ENCODE measurements at regions not wholly inside any gene's neighbourhood (a gene's known extent, or its start where the extent isn't known, plus 50 kb on each side); places are given as distances from the start of the nearest gene placed in this dataset.
"Not testable (repeated sequence)": the region's sequence is repeated elsewhere in the genome, so short reads cannot be mapped to it uniquely, and the experiment has no call there.

DNA sequence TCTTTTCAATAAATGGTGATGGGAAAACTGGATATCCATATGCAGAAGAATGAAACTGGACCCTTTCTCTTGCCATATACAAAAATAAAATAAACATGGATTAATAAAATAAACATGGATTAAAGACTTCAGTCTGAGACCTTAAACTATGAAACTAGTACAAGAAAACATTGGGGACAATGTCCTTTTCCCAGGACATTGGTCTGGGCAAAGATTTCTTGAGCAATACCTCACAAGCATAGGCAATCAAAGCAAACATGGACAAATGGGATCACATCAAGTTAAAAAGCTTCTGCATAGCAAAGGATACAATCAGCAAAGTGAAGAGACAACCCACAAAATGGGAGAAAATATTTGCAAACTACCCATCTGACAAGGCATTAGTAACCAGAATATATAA is 108.5 kb downstream of the SOX3 start:
- TF ChIP-seq, protein P1, sequence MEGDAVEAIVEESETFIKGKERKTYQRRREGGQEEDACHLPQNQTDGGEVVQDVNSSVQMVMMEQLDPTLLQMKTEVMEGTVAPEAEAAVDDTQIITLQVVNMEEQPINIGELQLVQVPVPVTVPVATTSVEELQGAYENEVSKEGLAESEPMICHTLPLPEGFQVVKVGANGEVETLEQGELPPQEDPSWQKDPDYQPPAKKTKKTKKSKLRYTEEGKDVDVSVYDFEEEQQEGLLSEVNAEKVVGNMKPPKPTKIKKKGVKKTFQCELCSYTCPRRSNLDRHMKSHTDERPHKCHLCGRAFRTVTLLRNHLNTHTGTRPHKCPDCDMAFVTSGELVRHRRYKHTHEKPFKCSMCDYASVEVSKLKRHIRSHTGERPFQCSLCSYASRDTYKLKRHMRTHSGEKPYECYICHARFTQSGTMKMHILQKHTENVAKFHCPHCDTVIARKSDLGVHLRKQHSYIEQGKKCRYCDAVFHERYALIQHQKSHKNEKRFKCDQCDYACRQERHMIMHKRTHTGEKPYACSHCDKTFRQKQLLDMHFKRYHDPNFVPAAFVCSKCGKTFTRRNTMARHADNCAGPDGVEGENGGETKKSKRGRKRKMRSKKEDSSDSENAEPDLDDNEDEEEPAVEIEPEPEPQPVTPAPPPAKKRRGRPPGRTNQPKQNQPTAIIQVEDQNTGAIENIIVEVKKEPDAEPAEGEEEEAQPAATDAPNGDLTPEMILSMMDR (IDR thresholded peaks at IDR 0.05; ENCODE audit: poor library complexity) = not testable (repeated sequence)
- not testable (repeated sequence) for TF ChIP-seq EZH2 (IDR thresholded peaks at IDR 0.05; ENCODE audit: borderline replicate concordance)
